NCI-H82 treated with DMSO at 0.1 percent for 48 hours (cell line): ENCODE measurements at regions not wholly inside any gene's neighbourhood (a gene's known extent, or its start where the extent isn't known, plus 50 kb on each side); places are given as distances from the start of the nearest gene placed in this dataset.
"Not testable (repeated sequence)": the region's sequence is repeated elsewhere in the genome, so short reads cannot be mapped to it uniquely, and the experiment has no call there.

Source experiments
- DNase-seq: peaks from one replicate; lab custom pipeline; 2025; ENCODE audit not compliant: unreplicated experiment; lab: John Stamatoyannopoulos, UW

DNA sequence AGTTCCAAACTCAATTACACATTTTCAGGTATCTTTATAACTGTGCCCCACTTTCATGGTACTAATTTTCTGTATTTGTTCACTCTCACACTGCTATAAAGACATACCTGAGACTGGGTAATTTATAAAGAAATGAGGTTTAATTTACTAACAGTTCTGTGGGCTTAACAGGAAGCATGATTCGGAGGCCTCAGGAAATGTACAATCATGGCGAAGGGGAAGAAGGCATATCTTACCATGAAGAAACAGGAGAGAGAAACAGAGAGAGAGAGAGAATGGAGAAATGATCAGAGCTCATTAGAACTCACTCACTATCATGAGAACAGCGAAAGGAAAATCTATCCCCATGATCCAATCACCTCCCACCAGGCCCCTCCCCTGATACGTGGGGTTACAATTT, 874.1 kb upstream of the B3GALT2 start:
- no peak for DNase-seq

DNA sequence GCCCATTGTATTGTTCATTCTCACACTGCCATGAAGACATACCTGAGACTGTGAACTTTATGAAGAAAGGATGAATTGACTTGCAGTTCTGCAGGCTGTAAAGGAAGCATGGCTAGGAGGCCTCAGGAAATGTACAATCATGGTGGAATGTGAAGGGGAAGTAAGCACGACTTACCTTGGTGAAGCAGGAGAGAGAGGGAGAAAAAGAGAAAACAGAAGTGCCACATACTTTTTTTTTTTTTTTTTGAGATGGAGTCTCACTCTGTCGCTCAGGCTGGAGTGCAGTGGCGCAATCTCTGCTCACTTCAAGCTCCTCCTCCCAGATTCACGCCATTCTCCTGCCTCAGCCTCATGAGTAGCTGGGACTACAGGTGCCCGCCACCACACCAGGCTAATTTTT, 871.9 kb upstream of the B3GALT2 start:
- DNase-seq: not testable (repeated sequence)

DNA sequence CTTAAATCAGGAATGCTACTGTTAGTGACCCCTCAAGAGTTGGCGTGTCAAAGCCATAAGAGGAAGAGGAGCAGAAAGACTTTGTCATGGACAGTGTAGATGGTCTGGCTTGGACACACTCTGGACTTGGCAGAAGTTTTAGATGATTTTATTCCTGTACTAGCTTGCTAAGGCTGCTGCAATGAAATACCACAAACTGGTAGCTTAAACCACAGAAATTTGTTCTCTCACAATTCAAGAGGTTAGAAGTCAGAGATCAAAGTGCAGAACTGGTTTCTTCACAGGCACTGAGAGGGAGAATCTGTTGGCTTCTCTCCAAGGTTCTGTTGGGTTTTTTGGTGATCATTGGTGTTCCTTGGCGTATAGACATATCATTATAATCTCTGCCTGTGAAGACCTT, 869.8 kb upstream of the B3GALT2 start:
- DNase-seq: no peak

DNA sequence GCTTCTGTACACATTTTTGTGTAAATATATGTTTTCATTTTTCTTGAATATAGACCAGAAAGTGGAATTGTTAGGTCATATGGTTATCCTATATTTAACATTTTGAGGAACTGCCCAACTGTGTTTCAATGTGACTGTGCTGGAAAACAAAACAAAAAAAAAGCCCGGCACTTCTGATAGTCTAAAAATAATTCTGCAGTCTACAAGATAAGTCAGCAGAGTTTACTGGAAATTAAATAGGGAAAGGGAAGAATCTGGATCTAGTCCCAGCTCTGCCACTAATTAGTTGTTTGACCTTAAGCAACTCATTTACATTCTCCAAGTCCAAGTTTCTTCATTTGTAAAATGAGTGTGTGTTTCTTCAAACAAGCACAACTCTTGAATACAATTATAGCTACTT, 869.1 kb upstream of the B3GALT2 start:
- DNase-seq: no peak

DNA sequence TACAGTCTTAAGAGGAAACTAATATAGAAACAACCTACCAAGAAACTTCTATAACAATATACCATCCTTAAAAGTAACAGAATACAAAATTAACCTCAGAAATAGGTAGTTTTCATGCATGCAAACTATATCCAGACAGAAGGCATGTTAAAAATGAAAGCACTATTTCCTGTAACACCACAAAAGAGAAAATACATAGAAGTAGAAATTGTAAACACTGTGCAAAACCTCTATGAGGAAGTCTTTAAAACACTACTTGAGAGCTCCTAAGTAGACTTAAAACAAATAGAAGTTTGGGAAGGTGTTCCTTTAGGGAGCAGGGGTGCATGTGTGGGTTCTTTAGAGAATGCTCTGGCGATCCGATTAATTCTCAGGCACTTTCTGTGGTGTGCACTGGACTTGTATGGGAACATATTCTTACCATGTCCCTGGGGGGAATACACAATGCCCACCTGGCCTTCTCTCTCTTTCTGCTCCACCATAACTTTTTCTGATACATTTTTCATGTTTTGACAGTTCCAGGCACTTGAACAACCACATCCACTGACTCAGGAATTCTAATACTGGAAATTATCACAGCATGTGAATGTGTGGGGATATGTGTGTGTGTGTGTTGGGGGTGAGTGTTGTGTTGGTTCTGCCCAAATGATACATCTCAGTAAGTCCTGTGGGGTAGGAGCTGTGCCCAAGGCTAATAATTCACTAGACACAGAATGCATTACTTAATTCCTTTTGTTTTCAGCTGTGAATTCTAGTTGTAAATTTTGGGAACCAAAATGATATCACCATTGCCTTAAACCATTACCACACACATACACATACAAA, 866.3 kb upstream of the B3GALT2 start:
- no peak for DNase-seq

DNA sequence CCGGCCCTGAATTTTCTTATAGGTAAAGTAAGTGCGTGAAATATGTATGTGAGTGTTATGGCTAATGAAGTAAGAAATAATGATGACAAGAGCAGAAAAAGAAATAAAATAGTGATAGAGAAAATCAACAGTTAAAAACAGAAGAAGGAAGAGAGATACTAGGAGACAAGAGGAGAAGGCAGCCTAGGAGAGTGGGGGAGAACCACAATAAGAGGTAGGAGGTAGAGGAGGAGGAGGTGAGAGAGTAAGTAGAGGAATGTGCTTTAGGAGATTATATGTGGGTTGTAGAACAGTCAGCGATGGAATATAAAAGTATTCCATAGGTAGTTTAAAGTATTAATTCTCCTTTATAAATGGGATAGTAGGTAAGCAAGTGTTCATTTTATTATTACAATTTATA, 861.5 kb upstream of the B3GALT2 start:
- no peak for DNase-seq

- DNase-seq: no peak
These were observed 860.8 kb upstream of the B3GALT2 start for GRCh38 chr1:194047206-194047605.

- no peak for DNase-seq
These were observed 859.0 kb upstream of the B3GALT2 start for GRCh38 chr1:194045416-194045815.

DNA sequence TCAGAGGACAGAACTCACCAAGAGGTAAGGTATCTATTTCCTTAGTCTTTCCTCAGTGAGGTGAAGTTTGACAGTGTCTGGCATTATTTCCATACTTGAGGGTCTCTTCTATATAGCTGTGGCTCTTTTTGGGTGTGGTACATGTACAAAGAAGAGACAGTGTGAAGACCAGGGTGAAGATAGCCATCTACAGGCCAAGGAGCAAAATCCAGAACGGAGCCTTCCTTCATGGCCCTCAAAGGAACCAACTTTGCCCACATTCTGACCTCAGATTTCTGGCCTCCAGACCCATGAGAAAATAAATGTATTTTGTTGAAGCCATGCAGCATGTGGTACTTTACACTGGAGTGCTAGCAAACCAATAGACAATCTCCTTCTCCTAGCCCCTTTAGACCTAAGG, 858.5 kb upstream of the B3GALT2 start:
- no peak for DNase-seq

DNA sequence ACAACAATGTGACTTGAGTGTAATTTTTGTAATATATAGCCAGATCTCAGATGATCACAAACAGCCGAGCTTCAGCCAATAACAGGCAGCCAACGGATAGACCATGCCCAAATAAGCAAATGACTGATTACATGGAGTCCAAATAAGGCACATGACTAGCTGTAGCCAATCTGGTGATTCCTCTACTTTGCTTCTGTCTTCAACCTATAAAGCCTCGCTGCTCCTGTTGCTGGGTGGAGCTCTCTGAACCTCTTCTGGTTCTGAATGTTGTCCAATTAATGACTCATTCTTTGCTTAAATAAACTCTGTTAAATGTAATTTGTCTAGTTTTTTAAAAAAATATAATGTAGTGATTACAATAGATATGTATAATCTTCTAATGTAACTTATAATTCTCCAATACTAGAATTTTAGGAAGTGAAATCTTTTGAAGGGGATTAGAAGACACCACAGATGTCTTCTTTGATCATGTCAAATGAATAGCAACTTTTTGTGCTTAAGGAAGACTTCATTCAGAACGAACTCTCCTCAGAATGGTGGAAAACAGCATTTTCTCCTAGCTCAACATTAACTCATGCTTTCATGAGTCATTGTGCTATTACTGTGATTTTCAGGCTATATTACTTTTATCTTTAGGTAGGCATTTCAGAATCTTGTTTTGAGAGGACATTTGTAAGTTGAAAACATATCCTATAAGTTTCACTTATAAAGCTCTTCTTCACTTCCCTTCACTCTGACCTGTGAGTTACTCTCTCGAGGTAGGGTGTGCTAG, 857.8 kb upstream of the B3GALT2 start:
- no peak for DNase-seq

- no peak for DNase-seq
These were observed 856.3 kb upstream of the B3GALT2 start for GRCh38 chr1:194042736-194043135.

GRCh38 chr1:194040496-194040895, 854.1 kb upstream of the B3GALT2 start:
- DNase-seq: no peak

DNA sequence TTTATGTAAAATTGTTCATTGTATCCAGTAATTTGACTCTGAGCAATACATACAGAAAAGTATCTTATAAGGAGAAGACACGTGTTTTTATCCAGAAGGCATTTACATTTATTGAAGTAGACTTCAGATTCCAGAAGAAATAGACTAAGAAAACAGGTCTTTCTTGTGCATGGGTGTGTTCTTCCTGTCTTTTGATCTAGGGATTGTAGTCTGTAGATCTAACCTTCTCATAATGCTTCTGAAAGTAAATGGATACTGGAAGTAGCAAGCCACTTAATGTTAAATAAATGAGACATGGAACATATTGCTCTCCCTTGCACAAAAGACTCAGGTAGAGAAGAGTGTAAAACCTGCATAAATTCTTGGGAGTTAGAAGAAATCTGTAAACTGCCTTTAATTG, 853.2 kb upstream of the B3GALT2 start:
- DNase-seq: no peak

- DNase-seq: no peak
These were observed 847.2 kb upstream of the B3GALT2 start for GRCh38 chr1:194033646-194034045.

DNA sequence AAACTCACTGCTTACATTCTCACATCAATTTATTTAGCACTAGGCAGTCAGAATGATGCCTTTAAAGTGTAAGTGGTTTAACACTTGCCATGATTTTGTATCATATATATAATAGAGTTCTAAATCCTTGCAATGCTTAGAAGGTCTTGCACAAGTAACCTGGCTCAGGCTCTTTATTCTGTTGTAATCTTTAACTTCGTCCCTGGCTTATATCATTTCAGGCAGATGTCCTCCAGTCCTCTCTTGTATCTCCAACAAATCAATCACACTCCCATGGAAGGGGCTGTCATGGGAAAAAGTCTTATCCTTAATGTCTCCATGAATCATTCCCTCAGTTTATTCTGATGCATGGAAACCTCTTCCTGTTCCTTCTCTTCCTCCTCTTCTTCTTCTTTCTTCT, 841.6 kb upstream of the B3GALT2 start:
- DNase-seq: no peak

DNA sequence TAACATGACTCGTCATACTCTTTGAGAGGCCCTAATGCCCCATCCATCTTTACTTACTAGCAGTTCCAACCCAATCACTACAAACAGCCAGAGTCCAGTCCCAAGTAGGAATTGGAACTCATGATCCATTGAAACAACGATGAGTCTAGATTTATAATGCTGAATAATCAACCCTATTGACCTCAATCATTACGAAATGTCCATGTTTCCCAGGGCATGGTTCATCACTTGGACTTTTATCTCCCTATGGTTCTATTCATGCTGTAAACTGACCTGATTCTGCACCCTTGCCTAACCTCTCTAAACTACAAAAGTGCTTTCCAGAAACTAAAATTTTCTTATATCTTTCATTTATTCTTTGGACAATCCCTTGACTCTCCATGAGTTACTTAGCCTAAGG, 840.0 kb upstream of the B3GALT2 start:
- no peak for DNase-seq

DNA sequence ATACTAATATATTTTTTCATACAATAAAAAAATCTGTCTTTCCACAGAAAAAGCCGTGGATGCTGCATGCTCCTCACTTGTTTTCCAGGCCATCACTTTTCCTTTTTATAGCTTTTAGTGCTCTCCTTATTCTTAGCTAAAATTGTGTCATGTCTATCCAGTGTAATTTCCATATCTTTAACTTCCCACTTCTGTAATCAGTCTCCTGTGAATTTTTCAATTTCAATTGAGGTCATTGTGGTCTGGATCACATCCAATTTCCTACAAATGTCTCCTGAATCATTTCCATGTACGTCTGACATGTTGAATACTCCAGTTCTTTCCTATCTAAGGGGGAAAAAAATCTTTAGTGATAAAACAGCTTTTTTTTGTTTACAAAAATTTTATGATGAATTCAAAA, 838.2 kb upstream of the B3GALT2 start:
- no peak for DNase-seq

- DNase-seq: no peak
These were observed 827.6 kb upstream of the B3GALT2 start for GRCh38 chr1:194014014-194014413.

GRCh38 chr1:194013561-194013960, 827.1 kb upstream of the B3GALT2 start:
- DNase-seq: no peak

- DNase-seq: no peak
These were observed 817.7 kb upstream of the B3GALT2 start for GRCh38 chr1:194004146-194004545.

DNA sequence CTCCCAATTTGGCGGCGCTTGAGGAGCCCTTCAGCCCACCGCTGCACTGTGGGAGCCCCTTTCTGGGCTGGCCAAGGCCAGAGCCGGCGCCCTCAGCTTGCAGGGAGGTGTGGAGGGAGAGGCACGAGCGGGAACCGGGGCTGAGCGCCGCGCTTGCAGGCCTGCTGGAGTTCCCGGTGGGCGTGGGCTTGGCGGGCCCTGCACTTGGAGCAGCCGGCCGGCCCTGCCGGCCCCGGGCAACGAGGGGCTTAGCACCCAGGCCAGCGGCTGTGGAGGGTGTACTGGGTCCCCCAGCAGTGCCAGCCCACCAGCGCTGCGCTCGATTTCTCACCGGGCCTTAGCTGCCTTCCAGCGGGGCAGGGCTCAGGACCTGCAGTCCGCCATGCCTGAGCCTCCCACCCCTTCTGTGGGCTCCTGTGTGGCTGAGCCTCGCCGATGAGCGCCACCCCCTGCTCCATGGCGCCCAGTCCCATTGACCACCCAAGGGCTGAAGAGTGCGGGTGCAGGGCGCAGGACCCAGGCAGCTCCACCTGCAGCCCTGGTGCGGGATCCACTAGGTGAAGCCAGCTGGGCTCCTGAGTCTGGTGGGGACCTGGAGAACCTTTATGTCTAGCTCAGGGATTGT, 815.4 kb upstream of the B3GALT2 start:
- DNase-seq: not testable (repeated sequence)

DNA sequence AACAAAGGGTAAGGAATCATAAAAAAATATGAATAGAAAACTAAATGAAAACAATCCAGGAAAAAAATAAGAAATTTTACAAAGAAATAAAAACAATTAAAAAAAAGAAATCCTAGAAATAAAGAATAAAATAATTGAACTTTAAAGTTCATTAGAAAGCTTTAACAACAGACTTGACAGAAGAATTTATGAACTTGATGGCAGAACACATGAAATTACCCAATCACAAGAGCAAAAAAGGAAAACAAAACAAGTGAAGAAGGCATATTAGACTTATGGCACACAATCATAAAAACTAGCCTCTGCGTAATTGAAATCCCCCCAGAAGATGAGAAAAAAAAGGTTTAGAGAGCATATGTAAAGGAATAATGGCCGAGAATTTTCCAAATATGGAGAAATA, 802.5 kb upstream of the B3GALT2 start:
- no peak for DNase-seq
